ENCODE measurements at regions not wholly inside any gene's neighbourhood (a gene's known extent, or its start where the extent isn't known, plus 50 kb on each side); places are given as distances from the start of the nearest gene placed in this dataset.

- no peak for TF ChIP-seq CTCF (IDR thresholded peaks at IDR 0.05)
- no peak for TF ChIP-seq POLR2A (IDR thresholded peaks at IDR 0.05)
Measured at GRCh38 chr13:91122766-91123165, 224.7 kb upstream of the MIR17HG start.

Measured in thyroid gland (tissue), 4 donors.